ENCODE measurements at regions not wholly inside any gene's neighbourhood (a gene's known extent, or its start where the extent isn't known, plus 50 kb on each side); places are given as distances from the start of the nearest gene placed in this dataset.

GRCh38 chr1:30325085-30325935 lies 398.1 kb downstream of the MATN1 start:
- peak; percentile 38 for DNase-seq

GRCh38 chr1:30324251-30325084 lies 398.9 kb downstream of the MATN1 start:
- peak; percentile 35 for DNase-seq

- DNase-seq, result peak; percentile 33
Observed at GRCh38 chr1:30323841-30324240, 399.5 kb downstream of the MATN1 start.

DNA sequence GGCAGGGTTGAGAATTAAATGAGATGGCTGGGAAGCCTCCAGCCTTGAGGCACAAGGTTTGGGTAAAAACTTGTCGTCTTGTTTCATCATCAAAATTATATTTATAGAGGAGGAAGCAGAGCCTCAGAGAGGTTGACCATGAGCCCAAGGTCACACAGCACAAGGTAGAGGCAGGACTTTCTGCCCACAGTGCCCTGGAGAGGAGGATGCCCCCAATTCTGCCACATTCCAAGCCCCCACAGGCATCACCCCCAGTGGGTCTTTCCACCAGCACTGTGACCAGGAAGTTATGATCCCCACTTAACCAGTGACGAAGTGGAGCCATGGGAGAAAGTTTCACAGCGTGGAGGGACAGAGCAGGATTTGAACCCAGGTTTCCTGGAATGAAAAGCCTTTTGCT lies 400.0 kb downstream of the MATN1 start:
- peak; percentile 43 for DNase-seq

DNA sequence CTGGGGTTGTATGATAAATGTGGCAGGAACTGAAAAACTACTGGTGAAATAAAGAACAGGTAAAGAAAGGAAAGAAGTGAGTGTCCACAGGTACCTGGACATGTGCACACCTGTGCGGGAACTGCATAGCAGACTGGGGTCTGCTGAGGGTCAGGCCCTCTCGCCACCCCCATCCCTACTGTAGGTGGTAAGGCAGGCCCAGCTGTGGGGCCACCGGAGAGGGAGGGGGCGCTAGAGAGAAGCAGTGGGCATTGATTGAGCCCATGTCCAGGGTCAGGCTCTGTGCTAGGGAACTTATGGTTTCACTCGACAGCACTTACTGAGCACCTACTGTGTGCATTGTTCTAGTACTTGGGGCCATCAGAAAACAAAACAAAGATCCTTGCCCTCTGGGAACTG lies 400.5 kb downstream of the MATN1 start:
- DNase-seq, result peak; percentile 47

GRCh38 chr1:30321996-30322858 lies 401.2 kb downstream of the MATN1 start:
- peak; percentile 44 for DNase-seq

GRCh38 chr1:30321246-30321910 lies 402.0 kb downstream of the MATN1 start:
- peak; percentile 28 for DNase-seq

- DNase-seq, result peak; percentile 28
Observed at GRCh38 chr1:30320581-30320890, 402.8 kb downstream of the MATN1 start.

GRCh38 chr1:30319765-30320580 lies 403.4 kb downstream of the MATN1 start:
- peak; percentile 24 for DNase-seq

DNA sequence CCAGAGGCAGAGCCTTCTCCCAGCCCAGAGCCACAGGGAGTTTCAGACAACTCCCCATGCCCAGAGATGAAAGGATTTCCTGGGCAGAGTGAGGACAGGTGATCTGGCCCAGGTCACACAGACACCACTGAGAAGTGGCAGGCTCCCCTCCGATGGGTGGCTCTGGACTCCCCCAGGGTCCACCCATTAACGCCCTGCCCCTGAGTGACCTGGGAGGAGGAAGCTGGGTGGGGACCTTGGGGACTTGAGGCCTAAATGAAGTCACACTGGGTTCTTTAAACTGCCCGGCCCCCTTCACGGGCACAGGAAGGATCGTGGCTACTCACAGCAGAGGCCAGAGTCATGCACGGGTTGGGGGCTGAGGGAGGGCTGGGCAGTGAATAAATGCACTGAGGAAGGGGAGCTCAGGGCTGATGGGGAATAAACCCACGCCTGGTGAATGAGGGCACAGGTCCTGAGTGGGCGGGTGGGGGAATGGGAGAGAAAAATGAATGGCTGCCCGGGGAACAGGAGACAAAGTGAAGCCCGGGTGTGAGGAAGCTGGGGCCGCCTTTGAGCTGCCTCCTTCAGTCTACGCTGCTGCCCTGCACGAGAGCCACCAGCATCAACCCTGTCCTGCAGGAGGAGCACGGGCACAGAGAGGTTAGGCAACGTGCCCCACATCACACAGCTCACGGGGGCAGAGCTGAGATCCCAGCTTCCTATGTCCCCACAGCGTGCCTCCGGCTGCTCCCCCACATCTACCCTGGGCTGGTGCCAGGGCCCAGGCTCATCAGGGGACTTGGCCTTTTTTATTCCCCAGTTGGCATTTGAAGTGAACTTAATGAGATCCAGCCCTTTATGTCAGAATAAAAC lies 404.3 kb downstream of the MATN1 start:
- DNase-seq, result peak; percentile 43

- peak; percentile 21 for DNase-seq
Observed at GRCh38 chr1:30318413-30318812, 405.0 kb downstream of the MATN1 start.

GRCh38 chr1:30317921-30318320 lies 405.5 kb downstream of the MATN1 start:
- peak; percentile 19 for DNase-seq

DNA sequence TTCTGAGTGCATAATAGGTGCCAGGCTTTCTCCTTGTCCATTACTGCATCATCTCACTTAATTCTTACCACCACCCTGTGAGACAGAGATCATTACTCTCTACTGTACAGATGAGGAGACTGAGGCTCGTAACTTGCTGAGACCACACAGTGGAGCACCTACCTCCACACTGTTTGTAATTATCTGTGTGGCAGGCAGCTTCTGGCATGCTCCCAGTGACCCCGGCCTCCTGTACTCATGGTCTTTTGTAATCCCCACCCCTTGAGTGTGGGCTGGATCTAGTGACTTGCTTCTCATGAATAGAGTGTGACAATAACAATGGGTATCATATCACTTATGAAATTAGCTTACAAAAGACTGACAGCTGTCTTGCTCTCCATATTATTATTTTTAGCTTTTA lies 407.3 kb downstream of the MATN1 start:
- peak; percentile 21 for DNase-seq

DNA sequence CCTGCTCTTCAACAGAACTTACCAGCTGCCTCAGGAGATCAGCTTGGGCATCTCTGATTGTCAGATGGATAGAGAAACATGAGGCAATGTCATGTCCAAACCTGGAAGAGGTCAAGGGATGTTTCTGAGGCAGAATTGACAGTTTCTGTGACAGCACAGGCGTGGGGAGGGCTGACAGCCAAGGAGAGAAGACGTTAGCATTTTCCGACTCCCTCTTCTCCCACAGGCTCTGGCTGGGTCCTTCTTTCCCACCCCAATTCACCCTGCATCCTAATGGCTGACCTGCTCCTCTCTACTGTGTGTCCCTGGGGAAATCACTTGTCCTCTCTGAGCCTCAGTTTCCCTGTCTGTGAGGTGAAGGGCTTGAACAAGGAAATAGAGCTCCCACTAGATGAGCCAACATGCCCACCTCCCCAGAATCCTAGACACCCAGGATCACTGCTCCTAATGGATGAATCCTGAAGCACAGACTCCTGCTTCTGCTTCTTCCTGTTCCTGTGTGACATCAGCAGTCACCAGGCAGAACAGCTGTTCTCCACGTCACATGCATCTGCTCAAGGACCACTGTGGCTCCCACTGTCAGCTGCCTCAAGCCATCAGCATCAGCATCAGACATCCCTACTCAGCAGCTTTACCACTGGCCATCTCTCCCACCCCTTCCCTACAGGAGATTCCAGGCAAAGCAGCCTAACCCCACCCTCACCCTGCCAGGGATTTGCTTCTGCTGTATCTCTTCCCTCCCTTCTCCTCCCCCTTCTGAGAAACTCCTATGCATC lies 408.0 kb downstream of the MATN1 start:
- peak; percentile 47 for DNase-seq

DNA sequence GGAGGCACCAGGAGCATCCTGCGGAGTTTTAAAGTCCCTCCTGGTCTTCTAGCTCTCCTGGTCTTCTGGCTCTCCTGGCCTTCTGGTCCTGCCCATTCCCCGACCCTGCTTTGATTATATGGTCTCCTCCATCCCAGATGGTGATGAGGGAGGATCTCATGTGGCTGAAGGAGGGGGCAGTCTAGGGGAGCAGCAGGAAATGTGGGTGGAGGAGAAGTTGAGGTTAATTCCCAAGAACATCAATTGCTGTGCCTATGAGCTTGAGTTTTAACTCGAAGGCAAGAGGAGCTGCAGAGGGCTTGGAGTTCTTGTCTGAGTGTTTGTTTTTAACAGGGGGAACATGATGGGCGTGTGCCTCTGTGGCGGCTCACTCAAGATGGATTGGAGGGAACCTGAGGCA lies 408.8 kb downstream of the MATN1 start:
- peak; percentile 28 for DNase-seq

- DNase-seq, result peak; percentile 30
Observed at GRCh38 chr1:30313584-30313983, 409.8 kb downstream of the MATN1 start.

DNA sequence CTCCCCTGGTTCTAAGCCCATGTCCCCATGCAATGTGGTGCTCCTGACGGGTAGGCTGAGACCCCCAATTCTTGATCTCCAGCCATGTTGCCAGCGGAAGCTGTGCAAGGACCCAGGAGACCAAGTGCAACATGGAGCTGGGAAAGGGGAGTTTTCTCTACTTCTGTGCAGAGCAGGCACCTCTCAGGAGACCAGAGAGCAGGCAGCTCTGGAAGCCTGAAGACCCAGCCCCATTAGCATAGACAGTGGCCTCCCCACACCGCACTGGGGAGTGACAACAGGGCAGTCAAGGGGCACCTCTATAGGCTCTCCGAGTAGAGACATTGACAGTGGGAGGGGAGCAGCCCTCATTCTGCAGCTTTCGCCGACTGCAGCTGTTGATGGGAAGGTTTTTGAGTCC lies 410.2 kb downstream of the MATN1 start:
- DNase-seq, result peak; percentile 41

DNA sequence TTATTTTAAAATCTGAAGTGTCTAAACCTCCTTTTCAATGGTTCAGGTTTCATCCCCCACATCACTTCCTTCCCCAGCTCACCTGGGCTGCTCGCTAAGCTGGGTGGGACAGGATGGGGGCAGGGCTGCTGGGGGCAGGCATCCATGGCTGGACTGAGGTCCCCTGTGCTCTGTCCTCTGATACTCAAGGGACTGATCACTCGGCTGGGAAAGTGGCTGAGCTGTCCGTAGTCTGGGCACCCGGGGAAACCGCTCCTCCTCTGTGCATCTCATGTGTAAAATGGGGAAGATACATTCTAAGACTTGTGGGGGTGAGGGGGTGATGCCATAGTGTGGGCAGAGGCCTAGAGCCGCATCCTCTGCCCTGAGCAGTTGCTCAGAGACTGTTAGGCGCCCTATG lies 411.2 kb downstream of the MATN1 start:
- DNase-seq, result peak; percentile 35

GRCh38 chr1:30311749-30312148 lies 411.6 kb downstream of the MATN1 start:
- no peak for DNase-seq

Data from activated CD8-positive, alpha-beta memory T cell treated with anti-CD3 and anti-CD28 coated beads for 24 hours (primary cell).